ENCODE measurements at regions not wholly inside any gene's neighbourhood (a gene's known extent, or its start where the extent isn't known, plus 50 kb on each side); places are given as distances from the start of the nearest gene placed in this dataset.

- Histone ChIP-seq H3K4ac (ENCODE audit: low read depth, low read length) (no peak overlapping the region), H3K4me2 (ENCODE audit: low read length) (no peak overlapping the region), H4K91ac (ENCODE audit: low read depth, low read length) (no peak overlapping the region), H3K27me3 (ENCODE audit: insufficient read depth, low read length) (no peaks in the 10 kb centered on the region), H3K18ac (ENCODE audit: low read length) (no peak overlapping the region), H3K23ac (ENCODE audit: low read length) (no peak overlapping the region), H3K79me1 (ENCODE audit: low read length) (no peaks in the 10 kb centered on the region), H3K14ac (ENCODE audit: low read length) (no peak overlapping the region), H2AK5ac (ENCODE audit: low read length) (no peak overlapping the region), H4K12ac (ENCODE audit: low read depth, low read length) (no peak overlapping the region), H3K4me1 (ENCODE audit: control insufficient read depth in 1 of 2, insufficient read depth in 2 of 2, low read length in 2 of 2) (no peaks in the 10 kb centered on the region), H2AFZ (ENCODE audit: insufficient read depth, low read length, poor library complexity) (no peak overlapping the region), H3K9me3 (ENCODE audit: insufficient read depth, low read depth, low read length) (no peaks in the 10 kb centered on the region), H2BK5ac (ENCODE audit: low read depth, low read length, poor library complexity) (no peak overlapping the region), H3K36me3 (ENCODE audit: control insufficient read depth in 1 of 2, insufficient read depth in 2 of 2, low read length in 2 of 2) (no peaks in the 10 kb centered on the region), H3K9ac (ENCODE audit: low read length) (no peak overlapping the region), H2BK120ac (ENCODE audit: insufficient read depth, low read length, poor library complexity) (no peak overlapping the region), H3K79me2 (ENCODE audit: control insufficient read depth, insufficient read depth, low read length, poor library complexity) (no peaks in the 10 kb centered on the region), H4K8ac (ENCODE audit: low read depth, low read length) (no peak overlapping the region), H3K4me3 (ENCODE audit: low read depth, low read length) (no peak overlapping the region), H2BK12ac (ENCODE audit: low read length) (no peak overlapping the region), H3K27ac (ENCODE audit: low read depth, low read length) (no peak overlapping the region)
- no CpG with 5 or more reads among the region's 3 CpGs for WGBS (ENCODE audit: extremely low coverage, insufficient coverage, insufficient read length)
- DNase-seq: no peak
Measured at GRCh38 chr19:31511098-31511497, 161.9 kb upstream of the TSHZ3 start.

- no peak overlapping the region for H2BK12ac ChIP-seq (ENCODE audit: low read length)
- no CpG with 5 or more reads among the region's 5 CpGs for WGBS (ENCODE audit: extremely low coverage, insufficient coverage, insufficient read length)
- no peaks in the 10 kb centered on the region for H3K79me1 ChIP-seq (ENCODE audit: low read length)
- no peak overlapping the region for H4K8ac ChIP-seq (ENCODE audit: low read depth, low read length)
- no peak overlapping the region for H2AK5ac ChIP-seq (ENCODE audit: low read length)
- H3K27ac ChIP-seq (ENCODE audit: low read depth, low read length): no peak overlapping the region
- no peaks in the 10 kb centered on the region for H3K4me1 ChIP-seq (ENCODE audit: control insufficient read depth in 1 of 2, insufficient read depth in 2 of 2, low read length in 2 of 2)
- H3K18ac ChIP-seq (ENCODE audit: low read length): no peak overlapping the region
- no peaks in the 10 kb centered on the region for H3K79me2 ChIP-seq (ENCODE audit: control insufficient read depth, insufficient read depth, low read length, poor library complexity)
- H3K9ac ChIP-seq (ENCODE audit: low read length): no peak overlapping the region
- H3K4me2 ChIP-seq (ENCODE audit: low read length): no peak overlapping the region
- H2BK5ac ChIP-seq (ENCODE audit: low read depth, low read length, poor library complexity): no peak overlapping the region
- H3K27me3 ChIP-seq (ENCODE audit: insufficient read depth, low read length): no peaks in the 10 kb centered on the region
- H4K91ac ChIP-seq (ENCODE audit: low read depth, low read length): no peak overlapping the region
- no peak overlapping the region for H2AFZ ChIP-seq (ENCODE audit: insufficient read depth, low read length, poor library complexity)
- H3K36me3 ChIP-seq (ENCODE audit: control insufficient read depth in 1 of 2, insufficient read depth in 2 of 2, low read length in 2 of 2): no peaks in the 10 kb centered on the region
- no peaks in the 10 kb centered on the region for H3K9me3 ChIP-seq (ENCODE audit: insufficient read depth, low read depth, low read length)
- H3K23ac ChIP-seq (ENCODE audit: low read length): no peak overlapping the region
- no peak overlapping the region for H3K14ac ChIP-seq (ENCODE audit: low read length)
- no peak overlapping the region for H3K4ac ChIP-seq (ENCODE audit: low read depth, low read length)
- no peak overlapping the region for H3K4me3 ChIP-seq (ENCODE audit: low read depth, low read length)
- H2BK120ac ChIP-seq (ENCODE audit: insufficient read depth, low read length, poor library complexity): no peak overlapping the region
- H4K12ac ChIP-seq (ENCODE audit: low read depth, low read length): no peak overlapping the region
- no peak for DNase-seq
Measured at GRCh38 chr19:31511696-31512095, 162.5 kb upstream of the TSHZ3 start.

- Histone ChIP-seq H2BK5ac (ENCODE audit: low read depth, low read length, poor library complexity) (no peak overlapping the region), H4K12ac (ENCODE audit: low read depth, low read length) (no peak overlapping the region), H3K9ac (ENCODE audit: low read length) (no peak overlapping the region), H2BK120ac (ENCODE audit: insufficient read depth, low read length, poor library complexity) (no peak overlapping the region), H2AK5ac (ENCODE audit: low read length) (no peak overlapping the region), H3K4me3 (ENCODE audit: low read depth, low read length) (no peak overlapping the region), H3K14ac (ENCODE audit: low read length) (no peak overlapping the region), H3K79me2 (ENCODE audit: control insufficient read depth, insufficient read depth, low read length, poor library complexity) (no peaks in the 10 kb centered on the region), H3K4ac (ENCODE audit: low read depth, low read length) (no peak overlapping the region), H3K9me3 (ENCODE audit: insufficient read depth, low read depth, low read length) (no peaks in the 10 kb centered on the region), H3K4me1 (ENCODE audit: control insufficient read depth in 1 of 2, insufficient read depth in 2 of 2, low read length in 2 of 2) (no peaks in the 10 kb centered on the region), H4K91ac (ENCODE audit: low read depth, low read length) (no peak overlapping the region), H3K18ac (ENCODE audit: low read length) (no peak overlapping the region), H3K36me3 (ENCODE audit: control insufficient read depth in 1 of 2, insufficient read depth in 2 of 2, low read length in 2 of 2) (no peaks in the 10 kb centered on the region), H2BK12ac (ENCODE audit: low read length) (no peak overlapping the region), H2AFZ (ENCODE audit: insufficient read depth, low read length, poor library complexity) (no peak overlapping the region), H3K27me3 (ENCODE audit: insufficient read depth, low read length) (no peaks in the 10 kb centered on the region), H3K27ac (ENCODE audit: low read depth, low read length) (no peak overlapping the region), H3K23ac (ENCODE audit: low read length) (no peak overlapping the region), H4K8ac (ENCODE audit: low read depth, low read length) (no peak overlapping the region), H3K79me1 (ENCODE audit: low read length) (no peaks in the 10 kb centered on the region), H3K4me2 (ENCODE audit: low read length) (no peak overlapping the region)
- WGBS (ENCODE audit: extremely low coverage, insufficient coverage, insufficient read length): no CpG with 5 or more reads among the region's 10 CpGs
- DNase-seq: no peak
Measured at GRCh38 chr19:31512181-31512970, 163.1 kb upstream of the TSHZ3 start.

GRCh38 chr19:31513841-31514240 lies 164.6 kb upstream of the TSHZ3 start:
- WGBS (ENCODE audit: extremely low coverage, insufficient coverage, insufficient read length): no CpG with 5 or more reads among the region's 13 CpGs
- H3K79me1 ChIP-seq (ENCODE audit: low read length): no peaks in the 10 kb centered on the region
- H3K23ac ChIP-seq (ENCODE audit: low read length): no peak overlapping the region
- H3K9ac ChIP-seq (ENCODE audit: low read length): no peak overlapping the region
- no peak overlapping the region for H4K12ac ChIP-seq (ENCODE audit: low read depth, low read length)
- H2BK5ac ChIP-seq (ENCODE audit: low read depth, low read length, poor library complexity): no peak overlapping the region
- no peak for DNase-seq
- H3K18ac ChIP-seq (ENCODE audit: low read length): no peak overlapping the region
- H3K27ac ChIP-seq (ENCODE audit: low read depth, low read length): no peak overlapping the region
- H3K36me3 ChIP-seq (ENCODE audit: control insufficient read depth in 1 of 2, insufficient read depth in 2 of 2, low read length in 2 of 2): no peaks in the 10 kb centered on the region
- H3K27me3 ChIP-seq (ENCODE audit: insufficient read depth, low read length): no peaks in the 10 kb centered on the region
- H3K9me3 ChIP-seq (ENCODE audit: insufficient read depth, low read depth, low read length): no peaks in the 10 kb centered on the region
- no peak overlapping the region for H2AK5ac ChIP-seq (ENCODE audit: low read length)
- no peak overlapping the region for H4K91ac ChIP-seq (ENCODE audit: low read depth, low read length)
- no peak overlapping the region for H2BK12ac ChIP-seq (ENCODE audit: low read length)
- H4K8ac ChIP-seq (ENCODE audit: low read depth, low read length): no peak overlapping the region
- H2BK120ac ChIP-seq (ENCODE audit: insufficient read depth, low read length, poor library complexity): no peak overlapping the region
- no peaks in the 10 kb centered on the region for H3K4me1 ChIP-seq (ENCODE audit: control insufficient read depth in 1 of 2, insufficient read depth in 2 of 2, low read length in 2 of 2)
- H3K4me2 ChIP-seq (ENCODE audit: low read length): no peak overlapping the region
- no peak overlapping the region for H3K4me3 ChIP-seq (ENCODE audit: low read depth, low read length)
- no peaks in the 10 kb centered on the region for H3K79me2 ChIP-seq (ENCODE audit: control insufficient read depth, insufficient read depth, low read length, poor library complexity)
- H3K4ac ChIP-seq (ENCODE audit: low read depth, low read length): no peak overlapping the region
- no peak overlapping the region for H3K14ac ChIP-seq (ENCODE audit: low read length)
- no peak overlapping the region for H2AFZ ChIP-seq (ENCODE audit: insufficient read depth, low read length, poor library complexity)
